ENCODE measurements at regions not wholly inside any gene's neighbourhood (a gene's known extent, or its start where the extent isn't known, plus 50 kb on each side); places are given as distances from the start of the nearest gene placed in this dataset.
"Not testable (repeated sequence)": the region's sequence is repeated elsewhere in the genome, so short reads cannot be mapped to it uniquely, and the experiment has no call there.

- intact Hi-C loops (cut with micrococcal nuclease): no loop called here
- no peak for ATAC-seq
- DNase-seq: no peak
Measured at GRCh38 chr2:14942987-14943386, 310.5 kb downstream of the LRATD1 start.

DNA sequence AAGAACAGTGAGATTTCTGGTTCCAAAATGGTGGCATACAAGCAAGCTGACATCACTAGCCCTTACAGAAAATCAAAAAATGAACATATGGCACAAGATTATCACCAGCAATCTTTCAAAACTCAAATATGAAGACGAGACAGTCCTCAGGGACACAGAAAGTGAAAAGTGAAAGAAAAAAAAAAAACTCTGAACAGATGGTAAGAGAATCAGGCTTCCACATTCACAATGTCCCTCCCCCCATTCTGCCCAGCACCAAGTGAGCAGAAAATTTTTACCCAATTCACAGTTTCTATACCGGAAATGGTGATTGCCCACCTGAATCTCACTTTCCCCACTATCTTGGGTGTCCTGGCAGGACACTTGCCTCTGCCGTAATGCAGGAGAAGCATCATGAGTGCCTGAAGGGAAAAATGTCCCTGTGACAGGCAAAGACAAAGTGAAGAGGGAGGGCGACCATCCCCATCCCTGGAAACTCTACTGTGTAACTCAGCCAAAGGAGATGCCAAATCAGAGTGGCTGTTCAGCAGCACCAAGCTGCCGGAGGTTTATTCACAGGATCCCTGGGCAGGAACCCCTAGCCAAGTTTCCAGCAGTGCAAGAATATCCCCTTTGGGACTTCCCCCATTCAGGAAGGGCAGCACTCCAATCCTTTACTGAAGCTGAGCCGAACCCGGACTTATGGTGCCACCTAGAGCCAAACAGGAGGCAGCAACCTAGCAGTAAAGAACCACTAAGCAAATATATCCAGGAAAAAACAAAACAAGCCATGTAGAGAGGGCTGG lies 312.2 kb downstream of the LRATD1 start:
- no peak for DNase-seq
- ATAC-seq: no peak
- intact Hi-C loops (cut with micrococcal nuclease): no loop called here

DNA sequence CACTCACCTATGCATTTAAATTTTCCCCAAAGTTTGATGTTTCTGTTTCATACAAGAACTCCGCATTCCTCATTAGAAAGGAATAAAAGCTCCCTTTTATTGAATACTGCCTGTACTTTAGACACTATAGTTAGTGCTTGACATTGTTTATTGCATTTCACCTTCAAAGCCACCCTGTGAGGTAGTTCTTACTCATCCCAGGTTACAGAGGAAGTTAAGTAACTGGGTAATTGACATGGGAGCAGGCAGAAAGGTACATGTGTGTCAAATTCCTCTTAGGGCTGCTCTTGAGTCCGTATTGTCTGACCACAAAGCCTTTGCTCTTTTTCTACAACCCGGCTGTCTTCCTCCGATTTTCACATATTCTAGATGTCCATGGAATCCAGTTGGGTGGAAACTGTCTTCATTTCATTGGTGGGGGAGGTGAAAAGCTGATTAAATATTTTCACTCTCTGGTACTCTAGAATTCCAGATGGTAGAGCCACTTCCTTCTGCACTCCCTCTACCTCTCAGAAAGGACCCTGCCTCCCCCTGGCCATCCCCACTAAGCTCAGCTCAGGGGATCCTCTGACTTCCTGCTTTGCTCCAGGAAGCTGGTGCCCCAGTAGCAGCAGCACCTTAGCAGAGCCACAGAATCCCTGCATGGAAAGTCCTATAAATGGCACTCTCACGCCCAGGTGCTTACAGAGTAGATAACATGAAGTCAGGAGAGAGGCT lies 319.2 kb downstream of the LRATD1 start:
- intact Hi-C loops (cut with micrococcal nuclease): no loop called here
- no peak for ATAC-seq

GRCh38 chr2:14952400-14952963 lies 320.0 kb downstream of the LRATD1 start:
- ATAC-seq (no peak), DNase-seq (no peak)
- intact Hi-C loops (cut with micrococcal nuclease): no loop called here

More for the DNA sequence above, 319.2 kb downstream of the LRATD1 start:
- no peak for DNase-seq

- intact Hi-C loops (cut with micrococcal nuclease): no loop called here
- DNase-seq (no peak), ATAC-seq (no peak)
Measured at GRCh38 chr2:14960686-14961324, 328.3 kb downstream of the LRATD1 start.

DNA sequence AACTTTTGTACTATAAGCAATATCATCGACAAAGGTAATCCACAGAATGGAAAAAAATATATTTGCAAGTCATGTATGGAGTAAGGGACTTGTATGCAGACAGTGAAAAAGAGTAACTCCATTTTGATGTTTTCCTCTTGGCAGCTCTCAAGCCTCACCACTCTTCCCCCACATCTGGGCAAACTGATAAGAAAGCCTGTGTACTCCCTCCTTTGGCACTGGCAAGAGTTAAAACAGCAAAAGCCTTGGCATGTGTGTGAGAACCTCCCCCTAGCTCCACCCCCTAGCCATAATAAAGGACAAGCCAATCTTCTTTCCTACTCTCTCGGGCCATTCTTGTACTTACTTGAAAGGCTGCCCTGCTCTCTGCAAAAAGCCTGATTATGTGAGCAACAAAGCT lies 335.2 kb downstream of the LRATD1 start:
- no peak for DNase-seq
- intact Hi-C loops (cut with micrococcal nuclease): no loop called here
- ATAC-seq: no peak

- intact Hi-C loops (cut with micrococcal nuclease): no loop called here
- DNase-seq (no peak), ATAC-seq (no peak)
Measured at GRCh38 chr2:14975381-14975780, 342.9 kb downstream of the LRATD1 start.

DNA sequence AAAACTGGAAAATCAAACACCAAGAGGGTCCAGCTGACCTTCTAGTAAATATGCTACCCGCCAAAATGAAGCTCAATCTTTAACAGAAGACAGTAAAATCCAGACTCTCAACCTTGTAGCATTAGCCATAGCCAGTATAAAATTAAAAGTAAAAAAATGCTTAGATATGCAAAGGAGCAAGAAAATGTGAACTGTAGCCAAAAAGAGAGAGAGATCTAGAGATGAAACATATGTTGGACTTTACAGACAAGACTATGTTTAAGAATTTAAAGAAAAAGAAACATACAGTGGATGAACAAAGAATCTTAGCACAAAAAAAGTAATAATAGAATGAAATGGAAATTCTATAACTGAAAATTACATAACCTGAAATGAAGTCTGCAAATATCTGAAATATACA lies 344.5 kb downstream of the LRATD1 start:
- intact Hi-C loops (cut with micrococcal nuclease): no loop called here
- ATAC-seq (no peak), DNase-seq (no peak)

- DNase-seq (no peak), ATAC-seq (no peak)
- intact Hi-C loops (cut with micrococcal nuclease): no loop called here
Measured at GRCh38 chr2:14978845-14979244, 346.3 kb downstream of the LRATD1 start.

GRCh38 chr2:14982790-14983189 lies 350.3 kb downstream of the LRATD1 start:
- ATAC-seq: no peak
- intact Hi-C loops (cut with micrococcal nuclease): no loop called here
- DNase-seq: no peak

DNA sequence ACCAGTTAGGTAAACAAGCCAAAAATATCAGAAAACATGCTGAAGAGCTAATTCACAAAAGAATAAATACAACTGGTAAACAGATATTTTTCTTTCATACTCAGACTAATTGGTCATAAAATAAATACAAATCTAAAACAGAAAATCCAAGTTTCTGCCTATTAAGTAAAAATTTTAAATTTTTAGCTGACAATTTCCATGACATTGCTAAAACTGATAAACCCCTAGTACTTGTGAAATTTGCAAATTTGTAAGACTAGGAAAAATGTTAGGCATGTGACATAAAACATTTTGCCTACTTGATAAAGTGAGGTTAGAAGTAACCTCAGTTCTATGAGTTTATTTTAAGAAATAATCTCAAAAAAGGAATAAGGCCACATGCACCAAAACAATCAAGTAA lies 356.1 kb downstream of the LRATD1 start:
- ATAC-seq: no peak
- intact Hi-C loops (cut with micrococcal nuclease): no loop called here
- no peak for DNase-seq

- DNase-seq (no peak), ATAC-seq (no peak)
- intact Hi-C loops (cut with micrococcal nuclease): no loop called here
Measured at GRCh38 chr2:14991723-14992122, 359.2 kb downstream of the LRATD1 start.

- intact Hi-C loops (cut with micrococcal nuclease): no loop called here
- no peak for DNase-seq
- ATAC-seq: no peak
Measured at GRCh38 chr2:14994721-14995120, 362.2 kb downstream of the LRATD1 start.

DNA sequence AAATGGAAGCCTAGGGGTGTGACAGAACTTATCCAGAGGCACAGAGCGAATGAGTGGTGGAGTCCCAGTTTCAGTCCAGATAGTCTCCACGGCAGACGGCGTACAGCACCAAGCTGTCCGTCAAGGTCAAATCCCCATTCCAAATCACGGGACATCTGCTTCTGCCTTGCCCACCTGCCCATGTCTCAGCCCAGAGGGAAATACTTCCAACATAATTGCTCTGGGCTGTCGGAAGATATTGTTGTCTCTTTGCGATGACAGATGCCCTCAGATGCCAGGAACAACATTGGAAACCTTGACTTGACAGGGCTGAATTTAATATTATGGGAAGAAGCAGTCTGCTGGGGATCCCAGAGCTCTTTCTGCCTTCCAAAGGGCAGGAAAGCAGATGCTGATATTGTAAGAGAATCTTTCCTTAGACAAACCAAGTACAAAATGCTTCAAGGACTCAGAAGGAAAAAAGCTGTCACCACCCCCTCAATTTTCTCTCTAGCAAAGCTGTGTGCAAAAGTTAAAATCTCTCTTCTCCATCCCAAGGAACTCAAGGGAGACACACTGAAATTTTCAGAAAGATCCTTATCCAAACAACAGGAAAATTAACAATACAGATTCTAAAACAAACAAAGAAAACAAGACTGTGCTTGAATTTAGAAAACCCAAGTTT lies 364.0 kb downstream of the LRATD1 start:
- intact Hi-C loops (cut with micrococcal nuclease): no loop called here
- ATAC-seq: no peak
- no peak for DNase-seq

DNA sequence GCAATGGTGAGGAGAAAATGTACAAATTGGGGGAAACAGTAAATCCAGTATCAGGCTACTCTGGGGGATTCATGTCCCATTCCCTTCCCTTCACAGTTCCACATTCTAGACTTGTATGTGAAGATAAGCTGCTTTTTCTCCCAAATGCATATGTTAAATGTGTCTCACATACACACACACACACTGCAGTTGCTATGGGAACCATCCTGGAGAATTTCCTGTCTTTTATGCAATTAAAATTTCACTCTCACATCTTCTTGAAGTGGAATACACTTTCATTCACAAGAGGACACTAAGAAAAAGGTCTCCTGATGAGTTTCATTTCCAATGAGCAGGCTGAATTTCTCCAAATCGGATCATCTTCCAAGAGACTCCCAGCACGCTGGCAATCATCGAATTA lies 366.0 kb downstream of the LRATD1 start:
- ATAC-seq (no peak), DNase-seq (no peak)
- intact Hi-C loops (cut with micrococcal nuclease): no loop called here

- intact Hi-C loops (cut with micrococcal nuclease): no loop called here
- DNase-seq (no peak), ATAC-seq (no peak)
Measured at GRCh38 chr2:14999114-14999661, 366.7 kb downstream of the LRATD1 start.

GRCh38 chr2:15002519-15002918 lies 370.0 kb downstream of the LRATD1 start:
- intact Hi-C loops (cut with micrococcal nuclease); ATAC-seq; DNase-seq: not testable (repeated sequence)

- intact Hi-C loops (cut with micrococcal nuclease): no loop called here
- ATAC-seq: no peak
- DNase-seq: no peak
Measured at GRCh38 chr2:15006667-15007066, 374.1 kb downstream of the LRATD1 start.

DNA sequence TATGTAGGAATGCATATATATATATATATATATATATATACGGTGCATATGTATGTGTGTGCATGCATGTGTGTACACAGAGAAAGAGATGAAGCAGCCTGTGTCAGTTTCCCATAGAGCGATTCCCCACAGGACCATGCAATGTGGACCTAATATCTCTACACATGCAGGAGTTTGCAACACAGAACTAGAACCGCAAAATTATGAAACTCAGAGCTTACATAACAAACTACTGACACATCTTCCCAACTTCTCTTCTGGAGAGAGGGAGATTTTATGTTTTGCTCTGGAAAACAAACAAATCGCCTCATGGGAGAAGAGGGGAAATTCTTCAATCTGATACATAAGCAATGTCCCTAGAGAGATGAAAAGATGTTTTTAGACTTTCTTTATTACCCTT lies 377.2 kb downstream of the LRATD1 start:
- intact Hi-C loops (cut with micrococcal nuclease): no loop called here
- DNase-seq (no peak), ATAC-seq (no peak)
